ENCODE measurements at regions not wholly inside any gene's neighbourhood (a gene's known extent, or its start where the extent isn't known, plus 50 kb on each side); places are given as distances from the start of the nearest gene placed in this dataset.
A peak's percentile ranks its signal among the peaks of the same experiment; 100 is the strongest.
"Not testable (repeated sequence)": the region's sequence is repeated elsewhere in the genome, so short reads cannot be mapped to it uniquely, and the experiment has no call there.

DNA sequence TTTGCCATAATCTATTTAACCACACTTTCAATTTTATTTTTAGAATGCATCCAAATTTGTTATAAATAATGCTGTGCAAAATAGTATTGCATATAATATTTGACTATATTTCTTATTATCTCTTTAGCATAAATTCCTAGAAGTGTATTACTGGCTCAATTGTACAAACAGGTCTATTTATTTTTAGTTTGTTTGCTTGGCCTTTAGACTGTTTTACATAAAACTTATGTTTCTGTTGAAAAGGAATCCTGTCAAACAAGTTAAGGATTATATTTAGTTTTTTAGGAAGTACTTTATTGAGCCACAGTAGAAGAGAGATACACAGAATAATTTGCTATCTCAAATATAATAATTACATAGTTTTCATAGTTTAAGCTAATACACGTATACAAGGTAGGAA, 413.8 kb downstream of the GBA3 start:
- no peak overlapping the region for H2AFZ ChIP-seq (ENCODE audit: low read length, unreplicated experiment)
- H3K79me2 ChIP-seq (ENCODE audit: control insufficient read depth, insufficient read depth, low read length, unreplicated experiment): no peaks in the 10 kb centered on the region
- H3K27ac ChIP-seq (ENCODE audit: low read depth, low read length): no peak overlapping the region
- no peaks in the 10 kb centered on the region for H3K27me3 ChIP-seq (ENCODE audit: insufficient read depth, low read length)
- H3K4me3 ChIP-seq (ENCODE audit: low read depth, low read length): no peak overlapping the region
- H3K4me1 ChIP-seq (ENCODE audit: control insufficient read depth, insufficient read depth, low read length, unreplicated experiment): no peaks in the 10 kb centered on the region
- no peaks in the 10 kb centered on the region for H3K36me3 ChIP-seq (ENCODE audit: insufficient read depth, low read length)

DNA sequence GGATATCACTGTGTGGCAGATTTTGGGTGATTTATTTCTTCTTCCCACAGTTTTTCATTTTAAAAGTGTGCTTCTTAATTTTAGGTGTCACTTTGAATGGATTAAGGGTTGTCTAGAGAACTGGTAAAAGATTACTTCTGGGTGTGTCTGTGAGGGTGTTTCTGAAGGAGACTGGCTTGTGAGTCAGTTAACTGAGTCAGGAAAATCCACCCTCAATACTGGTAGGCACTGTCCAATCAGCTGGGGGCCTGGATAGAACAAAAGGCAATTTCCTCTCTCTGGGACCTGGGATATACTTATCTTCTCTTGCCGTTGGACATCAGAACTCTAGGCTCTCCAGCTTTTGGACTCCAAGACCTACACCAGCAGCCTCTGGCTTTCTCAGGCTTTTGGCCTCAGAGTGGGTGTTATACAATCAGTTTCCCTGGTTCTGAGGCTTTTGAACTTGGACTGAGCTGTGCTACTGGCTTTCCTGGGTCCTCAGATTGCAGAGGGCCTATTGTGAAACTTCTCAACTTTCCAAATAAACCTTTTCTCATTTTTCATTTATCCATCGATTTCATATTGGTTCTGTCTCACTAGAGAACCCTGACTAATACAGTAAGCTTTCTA, 413.1 kb downstream of the GBA3 start:
- no peaks in the 10 kb centered on the region for H3K4me1 ChIP-seq (ENCODE audit: control insufficient read depth, insufficient read depth, low read length, unreplicated experiment)
- H3K79me2 ChIP-seq (ENCODE audit: control insufficient read depth, insufficient read depth, low read length, unreplicated experiment): no peaks in the 10 kb centered on the region
- no peaks in the 10 kb centered on the region for H3K36me3 ChIP-seq (ENCODE audit: insufficient read depth, low read length)
- no peaks in the 10 kb centered on the region for H3K27me3 ChIP-seq (ENCODE audit: insufficient read depth, low read length)
- no peak overlapping the region for H3K4me3 ChIP-seq (ENCODE audit: low read depth, low read length)
- no peak overlapping the region for H2AFZ ChIP-seq (ENCODE audit: low read length, unreplicated experiment)
- H3K27ac ChIP-seq (ENCODE audit: low read depth, low read length): no peak overlapping the region

DNA sequence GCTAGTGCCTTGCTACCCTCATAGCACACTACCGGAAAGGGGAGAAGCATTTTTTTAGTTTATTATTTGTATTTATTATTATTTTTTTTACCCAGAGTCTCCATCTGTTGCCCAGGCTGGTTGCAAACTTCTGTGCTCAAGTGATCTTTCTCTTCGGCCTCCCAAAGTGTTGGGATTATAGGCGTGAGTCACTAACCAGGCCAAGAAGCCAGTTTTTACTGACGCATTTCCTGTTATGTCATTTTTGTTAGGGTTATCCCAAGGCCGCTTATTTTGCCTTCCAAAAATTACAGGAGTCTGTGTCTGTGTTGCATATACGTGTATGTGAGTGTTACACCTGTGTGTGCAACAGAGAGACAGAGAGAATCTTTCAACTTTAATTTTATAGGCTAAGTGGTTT, 404.5 kb downstream of the GBA3 start:
- Histone ChIP-seq H3K4me1 (ENCODE audit: control insufficient read depth, insufficient read depth, low read length, unreplicated experiment) (peaks cover 6% of the 10 kb centered on the region), H3K4me3 (ENCODE audit: low read depth, low read length) (no peak overlapping the region), H3K79me2 (ENCODE audit: control insufficient read depth, insufficient read depth, low read length, unreplicated experiment) (no peaks in the 10 kb centered on the region), H3K36me3 (ENCODE audit: insufficient read depth, low read length) (no peaks in the 10 kb centered on the region), H3K27ac (ENCODE audit: low read depth, low read length) (peak overlapping the region; percentile 61; the same call in 1 of the 2 replicates), H2AFZ (ENCODE audit: low read length, unreplicated experiment) (peak overlapping the region; percentile 72), H3K27me3 (ENCODE audit: insufficient read depth, low read length) (no peaks in the 10 kb centered on the region)

DNA sequence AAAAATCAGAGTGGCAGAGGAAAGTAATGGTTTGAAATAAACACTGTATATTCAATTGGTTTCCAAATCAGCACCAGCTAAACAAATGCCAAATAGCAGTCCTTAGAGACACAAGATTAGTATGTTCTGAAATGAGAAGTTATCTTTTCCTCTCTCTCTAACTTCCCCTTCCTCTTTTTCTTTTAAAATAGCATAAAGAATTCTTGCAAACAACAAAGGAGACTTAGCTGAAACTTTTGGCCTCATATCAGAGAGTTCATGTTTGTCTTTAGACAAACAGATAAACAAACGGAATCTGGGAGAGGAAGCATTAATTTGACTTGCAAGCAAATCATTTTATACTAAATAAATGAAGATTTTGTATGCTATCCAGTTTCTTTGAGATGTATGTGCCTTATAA, 399.0 kb downstream of the GBA3 start:
- Histone ChIP-seq H2AFZ (ENCODE audit: low read length, unreplicated experiment) (no peak overlapping the region), H3K27ac (ENCODE audit: low read depth, low read length) (no peak overlapping the region), H3K27me3 (ENCODE audit: insufficient read depth, low read length) (no peaks in the 10 kb centered on the region), H3K4me1 (ENCODE audit: control insufficient read depth, insufficient read depth, low read length, unreplicated experiment) (peaks cover 3% of the 10 kb centered on the region), H3K79me2 (ENCODE audit: control insufficient read depth, insufficient read depth, low read length, unreplicated experiment) (no peaks in the 10 kb centered on the region), H3K4me3 (ENCODE audit: low read depth, low read length) (no peak overlapping the region), H3K36me3 (ENCODE audit: insufficient read depth, low read length) (no peaks in the 10 kb centered on the region)

DNA sequence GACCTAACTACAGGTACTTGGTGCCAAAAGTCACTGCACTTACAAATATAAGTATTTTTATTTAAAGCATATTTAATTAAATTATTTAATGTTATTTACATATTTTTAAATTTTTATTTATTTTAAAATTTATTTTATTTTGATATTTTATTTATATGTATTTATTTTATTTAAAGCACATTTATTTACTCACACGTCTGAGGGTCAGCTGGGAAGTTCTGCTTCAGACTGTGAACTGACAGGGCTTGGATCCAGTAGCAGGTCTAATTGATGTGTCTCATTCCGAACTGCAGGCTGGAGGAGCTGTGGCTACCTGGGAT, 392.5 kb downstream of the GBA3 start:
- Histone ChIP-seq H3K36me3 (ENCODE audit: insufficient read depth, low read length) (no peaks in the 10 kb centered on the region), H3K27me3 (ENCODE audit: insufficient read depth, low read length) (no peaks in the 10 kb centered on the region), H3K79me2 (ENCODE audit: control insufficient read depth, insufficient read depth, low read length, unreplicated experiment) (no peaks in the 10 kb centered on the region), H3K27ac (ENCODE audit: low read depth, low read length) (no peak overlapping the region), H2AFZ (ENCODE audit: low read length, unreplicated experiment) (no peak overlapping the region), H3K4me3 (ENCODE audit: low read depth, low read length) (no peak overlapping the region), H3K4me1 (ENCODE audit: control insufficient read depth, insufficient read depth, low read length, unreplicated experiment) (peaks cover 14% of the 10 kb centered on the region)

DNA sequence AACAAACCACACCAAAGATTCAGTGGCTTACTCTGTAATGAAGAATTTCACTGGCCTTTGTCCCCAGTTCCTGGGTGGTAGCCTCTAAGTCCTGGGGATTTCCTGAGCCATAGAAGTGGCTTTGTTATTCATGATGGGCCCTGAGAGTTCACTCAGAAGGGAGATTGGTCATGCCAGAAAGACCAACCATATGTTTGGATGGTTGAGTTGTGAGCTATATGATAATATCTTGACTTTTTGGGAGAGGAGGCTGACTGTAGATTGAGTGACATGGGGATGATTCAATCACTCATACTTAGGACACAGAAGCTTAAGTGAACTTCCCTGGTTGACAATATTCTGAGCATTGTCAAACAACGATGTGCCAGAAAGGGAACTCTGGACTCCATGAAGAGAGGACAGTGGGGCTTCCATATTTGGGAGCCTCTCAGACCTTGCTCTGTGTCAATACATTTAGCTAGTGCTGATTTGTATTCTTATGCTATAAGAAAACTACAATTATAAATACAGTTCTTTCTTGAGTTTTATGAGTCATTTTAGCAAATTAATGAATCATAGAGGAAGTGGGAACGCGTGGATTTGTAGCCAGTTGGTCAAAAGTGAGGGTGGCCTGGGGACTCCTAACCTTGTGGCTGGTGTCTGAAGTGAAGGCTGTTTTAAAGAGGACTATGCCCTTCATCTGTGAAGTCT, 392.0 kb downstream of the GBA3 start:
- Histone ChIP-seq H3K27ac (ENCODE audit: low read depth, low read length) (peak overlapping the region; percentile 72), H3K79me2 (ENCODE audit: control insufficient read depth, insufficient read depth, low read length, unreplicated experiment) (no peaks in the 10 kb centered on the region), H3K36me3 (ENCODE audit: insufficient read depth, low read length) (no peaks in the 10 kb centered on the region), H3K4me3 (ENCODE audit: low read depth, low read length) (no peak overlapping the region; the same call in 1 of the 2 replicates), H2AFZ (ENCODE audit: low read length, unreplicated experiment) (peak overlapping the region; percentile 74), H3K4me1 (ENCODE audit: control insufficient read depth, insufficient read depth, low read length, unreplicated experiment) (peaks cover 14% of the 10 kb centered on the region), H3K27me3 (ENCODE audit: insufficient read depth, low read length) (no peaks in the 10 kb centered on the region)

DNA sequence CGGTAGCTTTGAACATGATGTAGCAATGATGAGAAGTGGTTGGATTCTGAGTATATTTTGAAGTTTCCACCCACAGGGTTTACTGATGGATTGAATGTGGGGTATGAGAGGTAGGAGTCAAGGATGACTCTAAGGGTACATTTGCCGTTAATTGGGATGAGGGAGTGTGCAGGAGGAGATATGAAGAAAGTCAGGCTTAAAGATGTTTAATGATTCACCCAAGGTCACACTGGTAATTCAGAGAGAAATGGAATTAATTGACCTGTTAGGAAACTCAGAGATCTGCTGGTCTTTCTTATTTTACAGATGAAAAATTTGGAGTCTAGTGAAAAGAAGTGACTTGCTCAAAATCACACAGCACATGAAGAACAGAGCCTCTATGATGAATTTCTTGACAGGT, 390.7 kb downstream of the GBA3 start:
- Histone ChIP-seq H3K79me2 (ENCODE audit: control insufficient read depth, insufficient read depth, low read length, unreplicated experiment) (no peaks in the 10 kb centered on the region), H3K27ac (ENCODE audit: low read depth, low read length) (no peak overlapping the region), H3K27me3 (ENCODE audit: insufficient read depth, low read length) (no peaks in the 10 kb centered on the region), H3K4me1 (ENCODE audit: control insufficient read depth, insufficient read depth, low read length, unreplicated experiment) (peaks cover 14% of the 10 kb centered on the region), H2AFZ (ENCODE audit: low read length, unreplicated experiment) (no peak overlapping the region), H3K4me3 (ENCODE audit: low read depth, low read length) (no peak overlapping the region), H3K36me3 (ENCODE audit: insufficient read depth, low read length) (no peaks in the 10 kb centered on the region)

DNA sequence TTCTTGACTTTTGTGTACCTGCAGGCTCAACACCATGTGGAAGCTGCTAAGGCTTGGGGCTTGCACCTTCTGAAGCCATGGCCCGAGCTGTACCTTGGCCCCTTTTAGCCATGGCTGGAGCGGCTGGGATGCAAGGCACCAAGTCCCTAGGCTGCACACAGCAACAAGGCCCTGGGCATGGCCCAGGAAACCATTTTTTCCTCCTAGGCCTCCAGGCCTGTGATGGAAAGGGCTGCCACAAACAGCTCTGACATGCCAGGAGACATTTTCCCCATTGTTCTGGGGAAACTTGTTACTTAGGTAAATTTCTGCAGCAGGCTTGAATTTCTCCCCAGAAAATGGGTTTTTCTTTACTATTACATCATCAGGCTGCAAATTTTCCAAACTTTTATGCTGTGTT, 387.4 kb downstream of the GBA3 start:
- H3K79me2 ChIP-seq (ENCODE audit: control insufficient read depth, insufficient read depth, low read length, unreplicated experiment); H2AFZ ChIP-seq (ENCODE audit: low read length, unreplicated experiment); H3K36me3 ChIP-seq (ENCODE audit: insufficient read depth, low read length); H3K27me3 ChIP-seq (ENCODE audit: insufficient read depth, low read length); H3K4me3 ChIP-seq (ENCODE audit: low read depth, low read length); H3K27ac ChIP-seq (ENCODE audit: low read depth, low read length): not testable (repeated sequence)
- peaks cover 11% of the 10 kb centered on the region for H3K4me1 ChIP-seq (ENCODE audit: control insufficient read depth, insufficient read depth, low read length, unreplicated experiment)

DNA sequence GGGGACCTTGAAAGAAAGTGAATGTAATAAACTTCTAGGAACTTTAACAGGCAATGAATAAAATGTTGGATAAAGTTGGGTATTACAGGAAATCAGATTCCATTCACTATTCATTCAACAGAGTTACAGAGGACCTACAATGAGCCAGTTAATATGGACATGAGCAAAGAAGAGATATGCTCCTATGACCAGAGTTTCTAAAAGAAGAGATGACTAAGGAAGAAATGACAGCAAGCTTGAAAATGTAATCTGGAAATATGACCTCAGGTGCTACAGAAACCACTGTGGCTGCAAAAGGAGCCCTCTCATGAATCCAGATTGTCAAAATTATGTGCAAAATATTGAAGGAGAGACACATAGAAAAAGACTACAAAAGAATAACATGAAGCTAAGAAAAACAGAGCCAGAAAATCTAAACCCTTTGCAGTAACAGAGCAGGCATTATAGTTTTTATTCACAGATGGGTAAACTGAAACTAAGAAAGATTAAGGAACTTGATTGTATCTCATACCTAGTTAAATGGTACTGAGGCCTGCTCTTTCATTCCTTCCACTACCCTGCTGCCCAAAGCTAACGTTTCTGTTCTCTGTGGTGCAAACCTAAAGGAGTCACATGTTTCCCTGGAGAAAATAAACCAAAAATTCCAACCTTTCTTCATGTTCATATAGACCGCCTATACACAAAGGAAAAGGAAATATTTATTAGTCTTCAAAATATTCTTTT, 378.3 kb downstream of the GBA3 start:
- Histone ChIP-seq H3K4me3 (ENCODE audit: low read depth, low read length) (no peak overlapping the region), H3K27me3 (ENCODE audit: insufficient read depth, low read length) (no peaks in the 10 kb centered on the region), H3K79me2 (ENCODE audit: control insufficient read depth, insufficient read depth, low read length, unreplicated experiment) (no peaks in the 10 kb centered on the region), H3K36me3 (ENCODE audit: insufficient read depth, low read length) (no peaks in the 10 kb centered on the region), H3K4me1 (ENCODE audit: control insufficient read depth, insufficient read depth, low read length, unreplicated experiment) (no peaks in the 10 kb centered on the region), H2AFZ (ENCODE audit: low read length, unreplicated experiment) (no peak overlapping the region), H3K27ac (ENCODE audit: low read depth, low read length) (no peak overlapping the region)

DNA sequence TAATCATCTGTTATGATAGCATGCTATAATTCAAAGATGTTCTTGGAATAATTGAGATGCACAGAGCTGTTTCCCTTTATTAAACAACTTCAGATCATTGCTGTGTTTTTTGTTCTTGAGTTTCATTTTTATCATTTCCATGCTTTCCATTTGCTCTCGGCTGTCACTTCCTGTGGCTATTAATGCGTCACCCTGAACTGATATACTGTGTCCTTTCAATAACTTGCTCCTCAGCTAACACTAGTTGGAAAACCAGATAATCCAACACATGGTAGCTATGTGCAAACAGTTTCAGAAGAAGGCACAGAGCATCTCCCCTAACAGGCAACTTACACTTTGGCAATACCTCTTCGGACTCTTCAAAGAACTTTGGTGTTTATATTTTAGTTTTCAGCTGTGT, 376.0 kb downstream of the GBA3 start:
- Histone ChIP-seq H3K27me3 (ENCODE audit: insufficient read depth, low read length) (no peaks in the 10 kb centered on the region), H3K27ac (ENCODE audit: low read depth, low read length) (no peak overlapping the region), H2AFZ (ENCODE audit: low read length, unreplicated experiment) (no peak overlapping the region)

DNA sequence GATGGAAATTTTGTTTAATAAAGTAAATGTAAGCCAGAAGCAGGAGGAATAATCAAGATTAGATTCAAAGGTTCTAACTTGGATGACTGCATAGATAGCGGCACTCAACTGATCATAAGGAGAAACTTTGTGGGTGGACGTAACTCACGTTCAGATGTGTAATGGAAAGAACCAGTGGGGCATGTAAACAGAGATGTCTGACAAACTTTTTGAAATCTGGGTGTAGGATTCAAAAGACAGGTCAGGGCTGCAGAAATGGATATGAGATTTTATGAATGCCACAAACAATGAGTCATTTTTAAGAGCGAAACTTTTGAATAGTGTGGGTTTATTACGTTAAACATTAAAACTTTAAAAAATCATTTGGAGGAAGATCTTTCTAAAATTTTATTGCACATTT, 375.6 kb downstream of the GBA3 start:
- Histone ChIP-seq H3K27ac (ENCODE audit: low read depth, low read length) (no peak overlapping the region), H3K36me3 (ENCODE audit: insufficient read depth, low read length) (no peaks in the 10 kb centered on the region), H3K27me3 (ENCODE audit: insufficient read depth, low read length) (no peaks in the 10 kb centered on the region), H3K4me3 (ENCODE audit: low read depth, low read length) (no peak overlapping the region), H3K79me2 (ENCODE audit: control insufficient read depth, insufficient read depth, low read length, unreplicated experiment) (no peaks in the 10 kb centered on the region), H2AFZ (ENCODE audit: low read length, unreplicated experiment) (no peak overlapping the region), H3K4me1 (ENCODE audit: control insufficient read depth, insufficient read depth, low read length, unreplicated experiment) (no peaks in the 10 kb centered on the region)

More for the DNA sequence above, 376.0 kb downstream of the GBA3 start:
- no peaks in the 10 kb centered on the region for H3K79me2 ChIP-seq (ENCODE audit: control insufficient read depth, insufficient read depth, low read length, unreplicated experiment)
- H3K4me3 ChIP-seq (ENCODE audit: low read depth, low read length): no peak overlapping the region
- H3K36me3 ChIP-seq (ENCODE audit: insufficient read depth, low read length): no peaks in the 10 kb centered on the region
- no peaks in the 10 kb centered on the region for H3K4me1 ChIP-seq (ENCODE audit: control insufficient read depth, insufficient read depth, low read length, unreplicated experiment)

All from ACC112 (cell line).